HG02798 (cell line): ENCODE measurements at regions not wholly inside any gene's neighbourhood (a gene's known extent, or its start where the extent isn't known, plus 50 kb on each side); places are given as distances from the start of the nearest gene placed in this dataset.
"Not testable (repeated sequence)": the region's sequence is repeated elsewhere in the genome, so short reads cannot be mapped to it uniquely, and the experiment has no call there.

Experiments used
- ATAC-seq: cut with Tn5 transposase; IDR thresholded peaks from one replicate; pipeline ENCODE4 v1.9.1; 2021; ENCODE audit warnings: mild to moderate bottlenecking; ENCODE audit not compliant: unreplicated experiment, poor library complexity

DNA sequence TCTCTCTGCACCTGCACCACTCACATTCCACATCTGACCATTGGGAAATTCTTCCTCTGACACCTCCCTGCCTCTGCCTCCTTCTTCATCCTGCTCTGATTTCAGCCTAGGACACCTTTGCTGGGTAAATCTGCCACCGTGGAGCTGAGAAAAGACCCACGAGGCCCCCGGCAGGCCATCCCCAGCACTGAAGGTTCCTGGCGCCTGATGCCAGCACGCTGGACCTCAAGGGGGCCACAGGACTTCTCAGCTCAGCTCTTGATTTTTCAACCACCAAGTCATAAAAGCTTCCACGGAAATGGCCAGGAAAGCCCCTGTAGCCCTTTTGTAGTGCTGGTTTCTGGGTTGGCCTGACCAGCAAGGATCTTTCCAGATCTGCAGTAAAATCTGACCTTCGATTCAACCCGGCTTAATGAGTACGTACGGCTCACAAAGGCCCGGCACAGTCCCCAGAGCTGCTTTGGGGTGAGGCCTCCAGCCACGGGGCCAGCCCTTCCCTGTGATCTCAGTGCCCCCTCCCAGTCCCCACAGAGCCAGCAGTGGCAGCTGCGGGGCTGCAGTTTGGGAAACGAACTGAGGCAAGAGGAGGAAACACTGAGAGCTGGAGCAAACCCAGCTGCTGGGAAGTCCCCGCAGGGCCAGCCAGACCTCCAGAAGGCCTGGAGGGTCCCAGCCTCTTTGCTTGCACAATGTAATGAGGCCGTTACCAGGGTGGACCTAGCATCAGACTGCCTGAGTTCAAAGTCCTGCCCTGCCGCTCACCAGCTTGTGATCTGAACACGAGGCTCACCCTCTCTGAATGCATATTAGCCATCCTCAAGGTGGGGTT, 157.5 kb downstream of the BMP7 start:
- no peak for ATAC-seq

DNA sequence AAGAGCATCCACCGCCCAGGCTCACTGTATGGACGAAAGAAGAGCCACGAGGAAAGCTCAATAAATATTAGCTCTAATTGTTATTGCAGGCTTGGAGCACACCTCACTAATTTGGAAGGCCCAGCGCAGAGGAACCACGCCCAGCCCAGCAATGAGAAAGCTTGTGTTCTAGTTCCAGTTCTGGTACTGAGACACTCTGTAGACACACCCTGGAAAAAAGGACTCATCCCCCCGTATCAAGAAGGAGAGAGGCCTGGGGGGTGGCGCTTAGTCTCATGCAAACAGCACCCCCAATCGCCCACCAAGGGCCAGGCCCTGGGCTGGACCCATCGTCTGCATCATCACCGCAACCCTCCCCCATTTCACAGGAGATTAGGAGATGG, 156.9 kb downstream of the BMP7 start:
- ATAC-seq = no peak

DNA sequence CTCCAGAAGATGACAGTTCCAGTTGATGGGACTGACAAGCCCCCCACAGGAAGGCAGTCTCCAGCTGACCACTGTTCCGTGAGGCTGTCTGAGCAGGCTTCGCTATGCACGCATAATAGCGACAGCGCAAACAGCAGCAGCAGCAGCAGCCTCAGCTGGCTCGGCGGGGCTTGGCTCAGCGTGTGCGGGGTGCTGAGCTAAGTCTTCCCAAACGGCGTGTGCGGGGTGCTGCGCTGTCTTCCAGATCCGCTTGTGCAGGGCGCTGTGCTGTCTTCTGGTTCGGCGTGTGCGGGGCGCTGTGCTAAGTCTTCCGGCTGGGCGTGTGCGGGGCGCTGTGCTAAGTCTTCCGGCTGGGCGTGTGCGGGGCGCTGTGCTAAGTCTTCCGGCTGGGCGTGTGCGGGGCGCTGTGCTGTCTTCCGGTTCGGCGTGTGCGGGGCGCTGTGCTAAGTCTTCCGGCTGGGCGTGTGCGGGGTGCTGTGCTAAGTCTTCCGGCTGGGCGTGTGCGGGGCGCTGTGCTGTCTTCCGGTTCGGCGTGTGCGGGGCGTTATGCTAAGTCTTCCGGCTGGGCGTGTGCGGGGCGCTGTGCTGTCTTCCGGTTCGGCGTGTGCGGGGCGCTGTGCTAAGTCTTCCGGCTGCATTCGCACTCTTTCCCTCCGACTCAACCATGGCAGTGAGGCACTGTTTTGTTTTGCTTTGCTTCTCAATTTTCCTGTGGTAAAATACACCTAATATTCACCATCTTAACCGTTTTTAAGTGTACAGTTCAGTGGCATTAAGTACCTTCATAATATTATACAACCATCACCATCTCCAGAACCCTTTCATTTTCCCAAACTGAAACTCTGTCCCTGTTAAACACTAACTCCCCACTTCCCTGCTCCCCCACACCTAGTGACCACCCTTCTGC, 156.1 kb downstream of the BMP7 start:
- not testable (repeated sequence) for ATAC-seq

DNA sequence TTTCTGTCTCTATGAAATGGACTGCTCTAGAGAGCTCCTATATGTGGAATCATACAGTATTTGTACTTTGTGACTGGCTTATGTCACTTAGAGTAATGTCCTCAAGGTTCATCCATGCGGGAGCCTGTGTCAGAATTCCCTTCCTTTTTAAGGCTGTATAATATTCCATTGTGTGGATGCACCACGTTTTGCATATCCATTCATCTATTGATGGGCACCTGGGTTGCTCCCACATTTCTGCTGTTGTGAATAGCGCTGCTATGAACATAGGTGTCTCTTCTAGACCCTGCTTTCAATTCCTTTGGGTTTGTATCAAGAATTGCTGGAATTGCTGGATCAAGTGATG, 155.4 kb downstream of the BMP7 start:
- no peak for ATAC-seq

DNA sequence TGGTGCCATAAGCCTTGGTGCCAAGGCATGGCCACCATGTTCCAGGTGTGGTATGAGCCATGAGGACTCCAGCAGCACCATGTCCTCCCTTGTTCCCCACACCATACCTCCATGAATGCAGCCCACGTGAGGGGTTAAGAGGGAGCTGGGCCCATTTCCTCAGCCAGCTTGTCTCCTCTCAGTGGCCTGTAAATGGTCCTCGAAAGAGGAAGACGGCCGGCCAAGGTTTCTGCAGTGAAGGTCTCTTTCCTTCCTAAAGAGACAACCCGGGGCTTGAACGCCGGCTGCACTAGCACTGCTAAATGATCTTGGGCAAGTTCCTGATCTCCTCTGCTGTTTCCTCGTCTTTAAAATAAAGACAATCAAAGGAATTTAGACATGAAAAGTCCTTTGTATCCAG, 154.0 kb downstream of the BMP7 start:
- ATAC-seq = no peak

DNA sequence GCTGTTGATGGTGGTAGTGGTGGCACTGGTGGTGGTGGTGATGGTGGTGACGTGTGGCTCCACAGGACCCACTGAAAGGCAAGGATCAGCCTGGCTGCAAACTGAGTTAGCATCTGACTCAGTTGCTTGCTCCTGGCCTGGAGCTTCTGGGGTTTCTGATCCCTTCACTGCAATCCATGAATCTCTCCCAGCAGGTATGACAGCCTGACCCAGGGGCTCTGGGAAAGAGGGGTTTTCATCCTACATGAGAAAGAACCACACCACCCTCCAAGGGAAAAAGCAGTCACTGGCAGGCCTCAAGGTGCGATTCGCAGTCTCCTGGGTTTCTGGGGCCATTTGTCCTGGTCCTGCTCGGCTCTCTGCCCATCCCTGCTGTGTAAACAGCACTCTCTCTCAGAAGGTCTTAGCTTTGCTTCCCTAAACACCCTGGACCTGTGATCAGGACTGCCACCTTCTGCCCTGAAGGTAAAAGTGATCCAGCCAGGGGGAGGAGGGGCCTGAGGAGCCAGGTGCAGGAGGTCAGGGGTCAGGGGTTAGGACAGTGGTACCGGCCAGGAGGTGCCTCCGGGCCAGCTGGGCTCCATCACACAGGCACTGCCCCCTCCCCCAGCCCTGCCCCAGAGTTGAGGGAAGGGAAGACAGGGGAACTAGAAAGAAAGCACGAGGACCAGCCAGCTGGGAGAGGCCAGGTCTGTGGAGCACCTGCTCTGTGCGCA, 152.0 kb downstream of the BMP7 start:
- no peak for ATAC-seq

DNA sequence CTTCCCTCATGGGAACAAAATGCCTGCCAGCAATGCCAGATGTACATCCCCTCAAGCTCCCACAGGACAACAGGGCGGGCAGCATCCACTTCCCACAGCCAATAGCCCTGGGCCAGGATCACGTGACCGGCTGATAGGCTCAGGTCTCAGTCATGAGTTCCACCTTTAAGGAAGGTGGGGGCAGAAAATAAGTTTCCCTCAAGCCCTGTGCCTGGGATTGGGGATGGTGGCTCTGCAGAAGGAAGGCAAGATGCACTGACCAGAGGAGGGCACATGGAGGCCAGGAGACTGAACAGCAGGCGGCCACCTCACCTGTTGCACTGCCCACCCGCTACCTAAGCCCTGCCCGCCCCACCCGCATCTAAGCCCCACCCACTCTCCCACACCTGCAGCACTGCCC, 149.1 kb downstream of the BMP7 start:
- ATAC-seq = no peak

DNA sequence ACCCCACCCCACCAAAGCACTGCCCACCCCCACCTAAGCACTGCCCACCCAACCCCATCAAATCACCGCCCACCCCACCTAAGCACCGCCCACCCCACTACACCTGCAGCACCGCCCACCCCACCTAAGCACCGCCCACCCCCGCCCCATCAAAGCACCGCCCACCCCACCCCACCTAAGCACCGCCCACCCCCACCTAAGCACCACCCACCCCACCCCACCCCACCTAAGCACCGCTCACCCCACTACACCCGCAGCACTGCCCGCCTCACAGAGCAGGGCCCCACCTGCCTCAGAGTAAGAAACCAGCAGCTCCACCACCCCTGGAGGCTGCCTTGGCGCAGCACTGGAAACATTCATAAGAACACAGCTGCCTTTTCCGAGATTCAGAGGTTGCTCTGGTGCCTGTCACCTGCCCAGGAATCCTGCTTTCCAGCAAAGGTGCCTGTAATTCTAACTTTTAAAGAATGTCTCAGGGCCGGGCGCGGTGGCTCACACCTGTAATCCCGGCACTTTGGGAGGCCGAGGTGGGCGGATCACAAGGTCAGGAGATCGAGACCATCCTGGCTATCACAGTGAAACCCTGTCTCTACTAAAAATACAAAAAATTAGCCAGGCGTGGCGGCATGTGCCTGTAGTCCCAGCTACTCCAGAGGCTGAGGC, 148.2 kb downstream of the BMP7 start:
- ATAC-seq = no peak
